ENCODE measurements at regions not wholly inside any gene's neighbourhood (a gene's known extent, or its start where the extent isn't known, plus 50 kb on each side); places are given as distances from the start of the nearest gene placed in this dataset.

GRCh38 chr3:18098960-18099587 is 326.1 kb downstream of the SATB1 start:
- no peak for DNase-seq
- no peaks in the 10 kb centered on the region for H3K79me2 ChIP-seq (ENCODE audit: control insufficient read depth, insufficient read depth, low read length, poor library complexity)
- H2AFZ ChIP-seq (ENCODE audit: insufficient read depth, low read length, poor library complexity) = no peak overlapping the region
- H4K8ac ChIP-seq (ENCODE audit: low read depth, low read length) = no peak overlapping the region
- H2BK5ac ChIP-seq (ENCODE audit: low read depth, low read length, poor library complexity) = no peak overlapping the region
- no peak overlapping the region for H3K4me2 ChIP-seq (ENCODE audit: low read length)
- H3K4me1 ChIP-seq (ENCODE audit: control insufficient read depth in 1 of 2, insufficient read depth in 2 of 2, low read length in 2 of 2) = peaks cover 8% of the 10 kb centered on the region in 2 experiments
- H3K79me1 ChIP-seq (ENCODE audit: low read length) = no peaks in the 10 kb centered on the region
- H3K27ac ChIP-seq (ENCODE audit: low read depth, low read length) = peak overlapping the region; percentile 22
- H3K4ac ChIP-seq (ENCODE audit: low read depth, low read length) = no peak overlapping the region
- no CpG with 5 or more reads among the region's 6 CpGs for WGBS (ENCODE audit: extremely low coverage, insufficient coverage, insufficient read length)
- H3K9me3 ChIP-seq (ENCODE audit: insufficient read depth, low read depth, low read length) = peaks cover 2% of the 10 kb centered on the region
- H3K36me3 ChIP-seq (ENCODE audit: control insufficient read depth in 1 of 2, insufficient read depth in 2 of 2, low read length in 2 of 2) = no peaks in the 10 kb centered on the region
- H3K27me3 ChIP-seq (ENCODE audit: insufficient read depth, low read length) = no peaks in the 10 kb centered on the region
- H3K14ac ChIP-seq (ENCODE audit: low read length) = no peak overlapping the region
- no peak overlapping the region for H4K12ac ChIP-seq (ENCODE audit: low read depth, low read length)
- no peak overlapping the region for H3K4me3 ChIP-seq (ENCODE audit: low read depth, low read length)
- H2BK12ac ChIP-seq (ENCODE audit: low read length) = no peak overlapping the region
- H3K23ac ChIP-seq (ENCODE audit: low read length) = no peak overlapping the region
- H4K91ac ChIP-seq (ENCODE audit: low read depth, low read length) = no peak overlapping the region
- H3K9ac ChIP-seq (ENCODE audit: low read length) = no peak overlapping the region
- no peak overlapping the region for H2BK120ac ChIP-seq (ENCODE audit: insufficient read depth, low read length, poor library complexity)
- H3K18ac ChIP-seq (ENCODE audit: low read length) = no peak overlapping the region
- no peak overlapping the region for H2AK5ac ChIP-seq (ENCODE audit: low read length)

- Histone ChIP-seq H3K9me3 (ENCODE audit: insufficient read depth, low read depth, low read length) (peaks cover 2% of the 10 kb centered on the region), H3K36me3 (ENCODE audit: control insufficient read depth in 1 of 2, insufficient read depth in 2 of 2, low read length in 2 of 2) (no peaks in the 10 kb centered on the region), H3K4me3 (ENCODE audit: low read depth, low read length) (no peak overlapping the region), H3K27me3 (ENCODE audit: insufficient read depth, low read length) (no peaks in the 10 kb centered on the region), H2AFZ (ENCODE audit: insufficient read depth, low read length, poor library complexity) (no peak overlapping the region), H3K23ac (ENCODE audit: low read length) (no peak overlapping the region), H2BK12ac (ENCODE audit: low read length) (no peak overlapping the region), H3K9ac (ENCODE audit: low read length) (no peak overlapping the region), H4K8ac (ENCODE audit: low read depth, low read length) (no peak overlapping the region), H2BK120ac (ENCODE audit: insufficient read depth, low read length, poor library complexity) (no peak overlapping the region), H2BK5ac (ENCODE audit: low read depth, low read length, poor library complexity) (no peak overlapping the region), H2AK5ac (ENCODE audit: low read length) (no peak overlapping the region), H4K91ac (ENCODE audit: low read depth, low read length) (no peak overlapping the region), H3K79me1 (ENCODE audit: low read length) (no peaks in the 10 kb centered on the region), H3K27ac (ENCODE audit: low read depth, low read length) (no peak overlapping the region), H3K4me2 (ENCODE audit: low read length) (no peak overlapping the region), H3K79me2 (ENCODE audit: control insufficient read depth, insufficient read depth, low read length, poor library complexity) (no peaks in the 10 kb centered on the region), H4K12ac (ENCODE audit: low read depth, low read length) (no peak overlapping the region), H3K14ac (ENCODE audit: low read length) (no peak overlapping the region), H3K4ac (ENCODE audit: low read depth, low read length) (no peak overlapping the region), H3K18ac (ENCODE audit: low read length) (no peak overlapping the region), H3K4me1 (ENCODE audit: control insufficient read depth in 1 of 2, insufficient read depth in 2 of 2, low read length in 2 of 2) (peaks cover 8% of the 10 kb centered on the region in 2 experiments)
- WGBS (ENCODE audit: extremely low coverage, insufficient coverage, insufficient read length) = no CpG with 5 or more reads among the region's 3 CpGs
- DNase-seq = no peak
These were observed 327.1 kb downstream of the SATB1 start for GRCh38 chr3:18097989-18098388.

GRCh38 chr3:18097473-18097872 is 327.7 kb downstream of the SATB1 start:
- H2BK5ac ChIP-seq (ENCODE audit: low read depth, low read length, poor library complexity) = no peak overlapping the region
- no peak overlapping the region for H2BK12ac ChIP-seq (ENCODE audit: low read length)
- H3K18ac ChIP-seq (ENCODE audit: low read length) = no peak overlapping the region
- H4K8ac ChIP-seq (ENCODE audit: low read depth, low read length) = no peak overlapping the region
- no peak overlapping the region for H2BK120ac ChIP-seq (ENCODE audit: insufficient read depth, low read length, poor library complexity)
- H4K12ac ChIP-seq (ENCODE audit: low read depth, low read length) = no peak overlapping the region
- H3K9ac ChIP-seq (ENCODE audit: low read length) = no peak overlapping the region
- no CpG with 5 or more reads among the region's 3 CpGs for WGBS (ENCODE audit: extremely low coverage, insufficient coverage, insufficient read length)
- H4K91ac ChIP-seq (ENCODE audit: low read depth, low read length) = no peak overlapping the region
- no peak overlapping the region for H3K4me3 ChIP-seq (ENCODE audit: low read depth, low read length)
- no peaks in the 10 kb centered on the region for H3K27me3 ChIP-seq (ENCODE audit: insufficient read depth, low read length)
- no peak overlapping the region for H3K27ac ChIP-seq (ENCODE audit: low read depth, low read length)
- no peaks in the 10 kb centered on the region for H3K79me2 ChIP-seq (ENCODE audit: control insufficient read depth, insufficient read depth, low read length, poor library complexity)
- no peaks in the 10 kb centered on the region for H3K36me3 ChIP-seq (ENCODE audit: control insufficient read depth in 1 of 2, insufficient read depth in 2 of 2, low read length in 2 of 2)
- H3K4me1 ChIP-seq (ENCODE audit: control insufficient read depth in 1 of 2, insufficient read depth in 2 of 2, low read length in 2 of 2) = peaks cover 8% of the 10 kb centered on the region in 2 experiments
- no peaks in the 10 kb centered on the region for H3K79me1 ChIP-seq (ENCODE audit: low read length)
- no peak overlapping the region for H3K14ac ChIP-seq (ENCODE audit: low read length)
- DNase-seq = no peak
- no peak overlapping the region for H3K4ac ChIP-seq (ENCODE audit: low read depth, low read length)
- peaks cover 2% of the 10 kb centered on the region for H3K9me3 ChIP-seq (ENCODE audit: insufficient read depth, low read depth, low read length)
- H2AK5ac ChIP-seq (ENCODE audit: low read length) = no peak overlapping the region
- H2AFZ ChIP-seq (ENCODE audit: insufficient read depth, low read length, poor library complexity) = no peak overlapping the region
- no peak overlapping the region for H3K23ac ChIP-seq (ENCODE audit: low read length)
- H3K4me2 ChIP-seq (ENCODE audit: low read length) = no peak overlapping the region

- Histone ChIP-seq H3K4me2 (ENCODE audit: low read length) (no peak overlapping the region), H3K4ac (ENCODE audit: low read depth, low read length) (no peak overlapping the region), H3K27ac (ENCODE audit: low read depth, low read length) (no peak overlapping the region), H3K4me3 (ENCODE audit: low read depth, low read length) (no peak overlapping the region), H3K27me3 (ENCODE audit: insufficient read depth, low read length) (no peaks in the 10 kb centered on the region), H3K14ac (ENCODE audit: low read length) (no peak overlapping the region), H4K91ac (ENCODE audit: low read depth, low read length) (no peak overlapping the region), H3K79me2 (ENCODE audit: control insufficient read depth, insufficient read depth, low read length, poor library complexity) (no peaks in the 10 kb centered on the region), H4K12ac (ENCODE audit: low read depth, low read length) (no peak overlapping the region), H3K18ac (ENCODE audit: low read length) (no peak overlapping the region), H3K36me3 (ENCODE audit: control insufficient read depth in 1 of 2, insufficient read depth in 2 of 2, low read length in 2 of 2) (no peaks in the 10 kb centered on the region), H2BK120ac (ENCODE audit: insufficient read depth, low read length, poor library complexity) (no peak overlapping the region), H3K79me1 (ENCODE audit: low read length) (no peaks in the 10 kb centered on the region), H3K4me1 (ENCODE audit: control insufficient read depth in 1 of 2, insufficient read depth in 2 of 2, low read length in 2 of 2) (no peaks in the 10 kb centered on the region), H3K9ac (ENCODE audit: low read length) (no peak overlapping the region), H3K9me3 (ENCODE audit: insufficient read depth, low read depth, low read length) (peaks cover 2% of the 10 kb centered on the region), H2BK12ac (ENCODE audit: low read length) (no peak overlapping the region), H4K8ac (ENCODE audit: low read depth, low read length) (no peak overlapping the region), H3K23ac (ENCODE audit: low read length) (no peak overlapping the region), H2BK5ac (ENCODE audit: low read depth, low read length, poor library complexity) (no peak overlapping the region), H2AFZ (ENCODE audit: insufficient read depth, low read length, poor library complexity) (no peak overlapping the region), H2AK5ac (ENCODE audit: low read length) (no peak overlapping the region)
- DNase-seq = no peak
- no CpG with 5 or more reads among the region's 5 CpGs for WGBS (ENCODE audit: extremely low coverage, insufficient coverage, insufficient read length)
These were observed 332.4 kb downstream of the SATB1 start for GRCh38 chr3:18092726-18093125.
